GM23248 (cell line): ENCODE measurements at regions not wholly inside any gene's neighbourhood (a gene's known extent, or its start where the extent isn't known, plus 50 kb on each side); places are given as distances from the start of the nearest gene placed in this dataset.
A peak's percentile ranks its signal among the peaks of the same experiment; 100 is the strongest.

ENCODE experiments used
- DNase-seq: peaks from one replicate; pipeline ENCODE4 v3.0.0-alpha.2; 2015
- H2AFZ ChIP-seq: fragments of 200-600 bp; sonication (generic); 2 replicates; pipeline ENCODE4 v1.6.1; 2016; ENCODE audit warnings: antibody characterized with exemption
- H3F3A ChIP-seq: fragments of 200-600 bp; sonication (generic); 2 replicates; pipeline ENCODE4 v1.6.1; 2016; ENCODE audit warnings: mild to moderate bottlenecking, antibody characterized with exemption, mixed run types; ENCODE audit not compliant: insufficient read depth
- H3K27ac ChIP-seq: fragments of 200-600 bp; sonication (generic); 2 replicates; pipeline ENCODE4 v1.5.1; 2016; ENCODE audit warnings: mild to moderate bottlenecking
- H3K27me3 ChIP-seq: fragments of 200-600 bp; sonication (generic); replicated peaks from 2 replicates; pipeline ENCODE4 v1.6.1; 2016; ENCODE audit warnings: mild to moderate bottlenecking; ENCODE audit not compliant: insufficient read depth
- H3K36me3 ChIP-seq: fragments of 200-600 bp; sonication (generic); 2 replicates; pipeline ENCODE4 v1.6.1; 2016; ENCODE audit warnings: low read depth, mild to moderate bottlenecking
- H3K4me1 ChIP-seq: fragments of 200-600 bp; sonication (generic); 2 replicates; pipeline ENCODE4 v1.6.1; 2016; ENCODE audit warnings: mild to moderate bottlenecking; ENCODE audit not compliant: insufficient read depth
- H3K4me2 ChIP-seq: fragments of 200-600 bp; sonication (generic); one replicate; pipeline ENCODE4 v1.6.1; 2016; ENCODE audit warnings: mild to moderate bottlenecking; ENCODE audit not compliant: unreplicated experiment
- H3K4me3 ChIP-seq: fragments of 200-600 bp; sonication (generic); 2 replicates; pipeline ENCODE4 v1.5.1; 2016; ENCODE audit warnings: mild to moderate bottlenecking
- H3K79me2 ChIP-seq: fragments of 200-600 bp; sonication (generic); 2 replicates; pipeline ENCODE4 v1.6.1; 2016; ENCODE audit warnings: mild to moderate bottlenecking; ENCODE audit not compliant: insufficient read depth
- H3K9ac ChIP-seq: fragments of 200-600 bp; sonication (generic); 2 replicates; pipeline ENCODE4 v1.6.1; 2016; ENCODE audit warnings: mild to moderate bottlenecking
- H3K9me2 ChIP-seq: fragments of 200-600 bp; sonication (generic); 2 replicates; pipeline ENCODE4 v1.6.1; 2016; ENCODE audit warnings: mixed run types, mild to moderate bottlenecking, moderate library complexity; ENCODE audit not compliant: insufficient read depth
- H3K9me3 ChIP-seq: fragments of 200-600 bp; sonication (generic); one replicate; pipeline ENCODE4 v1.6.1; 2017; ENCODE audit warnings: low read depth
- H4K20me1 ChIP-seq: fragments of 200-600 bp; sonication (generic); 2 replicates; pipeline ENCODE4 v1.6.0; 2016; ENCODE audit not compliant: insufficient read depth
- EZH2 ChIP-seq: fragments of 200-600 bp; sonication (generic); IDR thresholded peaks from 2 replicates; pipeline ENCODE4 v1.6.1; 2018; ENCODE audit warnings: antibody characterized with exemption, mild to moderate bottlenecking; ENCODE audit not compliant: insufficient read depth, poor library complexity, severe bottlenecking
- EZH2phosphoT487 ChIP-seq: fragments of 200-600 bp; sonication (generic); IDR thresholded peaks from 2 replicates; pipeline ENCODE4 v1.6.1; 2018; ENCODE audit warnings: antibody characterized with exemption, moderate library complexity, mild to moderate bottlenecking, low read depth; ENCODE audit not compliant: insufficient read depth
- WGBS, 2 experiments: methylation state at CpG; one replicate each; pipeline ENCODE4 v1.1.6; 2015 to 2017; ENCODE audit warnings: low lambda C conversion rate in 2 of 2, low coverage in 1 of 2; ENCODE audit errors: missing lambda C conversion rate in 2 of 2; 5-methylcytosine and 5-hydroxymethylcytosine counted together
- in situ Hi-C: fragments of 300-500 bp; cut with MboI; formaldehyde crosslinking; loops from 2 replicates; pipeline ENCODE4 v1.15.0; 2020

GRCh38 chr1:63143482-63143881, 178.9 kb upstream of the FOXD3 start:
- no peaks in the 10 kb centered on the region for H3K9me3 ChIP-seq
- no peak overlapping the region for H3K4me3 ChIP-seq
- no peak overlapping the region for H3K9ac ChIP-seq
- H3K79me2 ChIP-seq = no peaks in the 10 kb centered on the region
- no peaks in the 10 kb centered on the region for H4K20me1 ChIP-seq
- TF ChIP-seq EZH2phosphoT487 (no peak), EZH2 (no peak)
- H3K4me1 ChIP-seq = no peaks in the 10 kb centered on the region
- no peak overlapping the region for H3K27ac ChIP-seq
- no peaks in the 10 kb centered on the region for H3K9me2 ChIP-seq
- H2AFZ ChIP-seq = no peak overlapping the region
- H3K4me2 ChIP-seq = no peak overlapping the region
- in situ Hi-C loops = no loop called here
- DNase-seq = no peak
- no peaks in the 10 kb centered on the region for H3K36me3 ChIP-seq
- H3F3A ChIP-seq = no peaks in the 10 kb centered on the region
- peaks cover 10% of the 10 kb centered on the region for H3K27me3 ChIP-seq

- Histone ChIP-seq H3K36me3 (no peaks in the 10 kb centered on the region), H4K20me1 (no peaks in the 10 kb centered on the region), H3K27me3 (peaks cover 38% of the 10 kb centered on the region), H3K4me1 (no peaks in the 10 kb centered on the region), H3K4me2 (no peak overlapping the region), H3K9ac (no peak overlapping the region), H3K9me3 (no peaks in the 10 kb centered on the region), H3K4me3 (no peak overlapping the region), H3F3A (no peaks in the 10 kb centered on the region), H3K9me2 (no peaks in the 10 kb centered on the region), H3K27ac (no peak overlapping the region), H2AFZ (no peak overlapping the region), H3K79me2 (no peaks in the 10 kb centered on the region)
- TF ChIP-seq EZH2 (no peak), EZH2phosphoT487 (no peak)
- in situ Hi-C loops = no loop called here
- WGBS, 2 experiments = 50 to 67% methylated on average over 3 of the region's 3 CpGs
- no peak for DNase-seq
Observed at GRCh38 chr1:63147783-63148182, 174.6 kb upstream of the FOXD3 start.

- no peaks in the 10 kb centered on the region for H3K4me1 ChIP-seq
- peaks cover 45% of the 10 kb centered on the region for H3K27me3 ChIP-seq
- DNase-seq = peak; percentile 63
- H3K27ac ChIP-seq = no peak overlapping the region
- no peak overlapping the region for H3K4me2 ChIP-seq
- TF ChIP-seq EZH2 (no peak), EZH2phosphoT487 (no peak)
- H3F3A ChIP-seq = no peaks in the 10 kb centered on the region
- 3 to 6% methylated on average over 3 of the region's 3 CpGs for WGBS, 2 experiments
- no peaks in the 10 kb centered on the region for H4K20me1 ChIP-seq
- no peaks in the 10 kb centered on the region for H3K9me3 ChIP-seq
- no peak overlapping the region for H2AFZ ChIP-seq
- no peak overlapping the region for H3K9ac ChIP-seq
- no peak overlapping the region for H3K4me3 ChIP-seq
- in situ Hi-C loops = no loop called here
- H3K36me3 ChIP-seq = no peaks in the 10 kb centered on the region
- no peaks in the 10 kb centered on the region for H3K9me2 ChIP-seq
- no peaks in the 10 kb centered on the region for H3K79me2 ChIP-seq
Observed at GRCh38 chr1:63148825-63149645, 173.3 kb upstream of the FOXD3 start.

GRCh38 chr1:63152572-63152971, 169.8 kb upstream of the FOXD3 start:
- H3K4me2 ChIP-seq = no peak overlapping the region
- H3K79me2 ChIP-seq = no peaks in the 10 kb centered on the region
- WGBS, 2 experiments = 12 to 23% methylated on average over 3 of the region's 3 CpGs
- no peak overlapping the region for H3K4me3 ChIP-seq
- no peak overlapping the region for H2AFZ ChIP-seq
- H3K9ac ChIP-seq = no peak overlapping the region
- H3K36me3 ChIP-seq = no peaks in the 10 kb centered on the region
- H3K27ac ChIP-seq = no peak overlapping the region
- H3K27me3 ChIP-seq = peaks cover 44% of the 10 kb centered on the region
- H3F3A ChIP-seq = no peaks in the 10 kb centered on the region
- TF ChIP-seq EZH2 (no peak), EZH2phosphoT487 (no peak)
- no peaks in the 10 kb centered on the region for H4K20me1 ChIP-seq
- in situ Hi-C loops = no loop called here
- no peaks in the 10 kb centered on the region for H3K4me1 ChIP-seq
- no peak for DNase-seq
- H3K9me2 ChIP-seq = no peaks in the 10 kb centered on the region
- H3K9me3 ChIP-seq = no peaks in the 10 kb centered on the region
